SK-N-SH treated with all-trans-retinoic acid at 6 μM for 48 hours (cell line): ENCODE measurements at regions not wholly inside any gene's neighbourhood (a gene's known extent, or its start where the extent isn't known, plus 50 kb on each side); places are given as distances from the start of the nearest gene placed in this dataset.

Experiments
- ATAC-seq: fragments of 200-7000 bp; cut with Tn5 transposase; 3 replicates; pipeline ENCODE4 v1.9.1; 2020; ENCODE audit warnings: mild to moderate bottlenecking, moderate library complexity
- ARNTL ChIP-seq: fragments of 450-650 bp; formaldehyde crosslinking; IDR thresholded peaks from 2 replicates; pipeline ENCODE4 v1.5.0; 2020; ENCODE audit warnings: low read depth, mild to moderate bottlenecking, moderate library complexity, borderline replicate concordance
- BACH2 ChIP-seq: fragments of 250-450 bp; sonication (Bioruptor Pico); IDR thresholded peaks from 2 replicates; pipeline ENCODE4 v1.9.0; 2021; ENCODE audit warnings: mild to moderate bottlenecking, borderline replicate concordance
- CREB5 ChIP-seq: fragments of 250-450 bp; sonication (Bioruptor Pico); IDR thresholded peaks from 2 replicates; pipeline ENCODE4 v1.5.1; 2020; ENCODE audit warnings: low read depth, mild to moderate bottlenecking, moderate library complexity
- CSDC2 ChIP-seq: fragments of 250-450 bp; sonication (Bioruptor Pico); IDR thresholded peaks from 2 replicates; pipeline ENCODE4 v1.5.0; 2020; ENCODE audit warnings: mild to moderate bottlenecking, moderate library complexity
- CSRNP3 ChIP-seq: fragments of 250-450 bp; sonication (Bioruptor Pico); IDR thresholded peaks from 2 replicates; pipeline ENCODE4 v1.5.1; 2021; ENCODE audit warnings: mild to moderate bottlenecking, moderate library complexity
- ESRRG ChIP-seq: fragments of 250-450 bp; sonication (Bioruptor Pico); IDR thresholded peaks from 2 replicates; pipeline ENCODE4 v1.6.1; 2021; ENCODE audit warnings: mild to moderate bottlenecking
- ISL1 ChIP-seq: fragments of 250-450 bp; sonication (Bioruptor Pico); IDR thresholded peaks from 2 replicates; pipeline ENCODE4 v2.1.2; 2022; ENCODE audit warnings: mild to moderate bottlenecking, moderate library complexity
- OSR1 ChIP-seq: fragments of 250-450 bp; sonication (Bioruptor Pico); IDR thresholded peaks from 2 replicates; pipeline ENCODE4 v1.8.0; 2022; ENCODE audit warnings: moderate library complexity, mild to moderate bottlenecking, inconsistent platforms
- PATZ1 ChIP-seq: fragments of 250-450 bp; sonication (Bioruptor Pico); IDR thresholded peaks from 2 replicates; pipeline ENCODE4 v1.8.0; 2020; ENCODE audit warnings: mild to moderate bottlenecking, moderate library complexity, borderline replicate concordance
- POU6F1 ChIP-seq: fragments of 250-450 bp; sonication (Bioruptor Pico); IDR thresholded peaks from 2 replicates; pipeline ENCODE4 v1.8.0; 2021; ENCODE audit warnings: low read depth, mild to moderate bottlenecking, moderate library complexity, borderline replicate concordance
- PPARA ChIP-seq: fragments of 250-450 bp; sonication (Bioruptor Pico); IDR thresholded peaks from 2 replicates; pipeline ENCODE4 v1.5.0; 2020; ENCODE audit warnings: mild to moderate bottlenecking, borderline replicate concordance
- RARB ChIP-seq: fragments of 250-450 bp; sonication (Bioruptor Pico); IDR thresholded peaks from 2 replicates; pipeline ENCODE4 v1.8.0; 2021; ENCODE audit warnings: mild to moderate bottlenecking, moderate library complexity
- SNAI2 ChIP-seq: fragments of 250-450 bp; sonication (Bioruptor Pico); IDR thresholded peaks from 2 replicates; pipeline ENCODE4 v1.5.0; 2020; ENCODE audit warnings: mild to moderate bottlenecking, moderate library complexity
- TCF4 ChIP-seq: fragments of 250-450 bp; sonication (Bioruptor Pico); IDR thresholded peaks from 2 replicates; pipeline ENCODE4 v1.8.0; 2021; ENCODE audit warnings: mild to moderate bottlenecking, moderate library complexity, borderline replicate concordance
- TOX ChIP-seq: fragments of 250-450 bp; sonication (Bioruptor Pico); IDR thresholded peaks from 2 replicates; pipeline ENCODE4 v1.8.0; 2021; ENCODE audit warnings: mild to moderate bottlenecking, moderate library complexity, borderline replicate concordance
- TSHZ2 ChIP-seq: fragments of 250-450 bp; sonication (Bioruptor Pico); IDR thresholded peaks from 2 replicates; pipeline ENCODE4 v1.5.0; 2020; ENCODE audit warnings: mild to moderate bottlenecking, moderate library complexity
- ZC3H10 ChIP-seq: fragments of 250-450 bp; sonication (Bioruptor Pico); IDR thresholded peaks from 2 replicates; pipeline ENCODE4 v1.5.1; 2021; ENCODE audit warnings: mild to moderate bottlenecking, moderate library complexity
- ZFP3 ChIP-seq: fragments of 250-450 bp; sonication (Bioruptor Pico); IDR thresholded peaks from 2 replicates; pipeline ENCODE4 v1.5.0; 2020; ENCODE audit warnings: mild to moderate bottlenecking, moderate library complexity
- ZFP30 ChIP-seq: fragments of 450-650 bp; formaldehyde crosslinking; IDR thresholded peaks from 2 replicates; pipeline ENCODE4 v1.5.0; 2022; ENCODE audit warnings: mild to moderate bottlenecking, moderate library complexity
- ZNF565 ChIP-seq: fragments of 450-650 bp; formaldehyde crosslinking; conservative IDR thresholded peaks from 2 replicates; pipeline ENCODE4 v1.5.0; 2020; ENCODE audit warnings: low read depth, mild to moderate bottlenecking, moderate library complexity

- ATAC-seq, result no peak
- TF ChIP-seq ARNTL, result no peak
- no peak for TF ChIP-seq BACH2
- no peak for TF ChIP-seq SNAI2 (CRISPR knock-in tag)
- no peak for TF ChIP-seq ZC3H10
- TF ChIP-seq PPARA (CRISPR knock-in tag), result no peak
- TF ChIP-seq TOX (CRISPR knock-in tag), result no peak
- no peak for TF ChIP-seq RARB (CRISPR knock-in tag)
- no peak for TF ChIP-seq ZNF565 (CRISPR knock-in tag)
Observed at GRCh38 chr2:106299696-106300095, 105.6 kb upstream of the UXS1 start.

- ATAC-seq, result no peak
- TF ChIP-seq TOX (CRISPR knock-in tag), result no peak
- no peak for TF ChIP-seq ZC3H10
- TF ChIP-seq SNAI2 (CRISPR knock-in tag), result no peak
- TF ChIP-seq ZFP30 (CRISPR knock-in tag), result no peak
- no peak for TF ChIP-seq PPARA (CRISPR knock-in tag)
- TF ChIP-seq, all 23 proteins: peak for 0
Observed at GRCh38 chr2:106296182-106296815, 102.2 kb upstream of the UXS1 start.

GRCh38 chr2:106294182-106294581 is 100.1 kb upstream of the UXS1 start:
- TF ChIP-seq ZFP3 (CRISPR knock-in tag) (no peak), ISL1 (CRISPR knock-in tag) (no peak), ZC3H10 (no peak), OSR1 (CRISPR knock-in tag) (no peak), PPARA (CRISPR knock-in tag) (no peak), CSDC2 (no peak), ARNTL (no peak), CSRNP3 (CRISPR knock-in tag) (no peak), CREB5 (CRISPR knock-in tag) (no peak), ESRRG (no peak)
- ATAC-seq, result no peak

- no peak for ATAC-seq
- TF ChIP-seq OSR1 (CRISPR knock-in tag), result no peak
- TF ChIP-seq CSRNP3 (CRISPR knock-in tag), result no peak
- no peak for TF ChIP-seq TSHZ2 (CRISPR knock-in tag)
- no peak for TF ChIP-seq ZFP3 (CRISPR knock-in tag)
- no peak for TF ChIP-seq POU6F1
- no peak for TF ChIP-seq TOX (CRISPR knock-in tag)
- TF ChIP-seq TCF4 (CRISPR knock-in tag), result no peak
- TF ChIP-seq ZC3H10, result no peak
- TF ChIP-seq SNAI2 (CRISPR knock-in tag), result no peak
- no peak for TF ChIP-seq RARB (CRISPR knock-in tag)
- TF ChIP-seq PATZ1 (CRISPR knock-in tag), result no peak
Observed at GRCh38 chr2:106293271-106293783, 99.2 kb upstream of the UXS1 start.
